Gastroesophageal sphincter (tissue), 3 donors: ENCODE measurements at regions not wholly inside any gene's neighbourhood (a gene's known extent, or its start where the extent isn't known, plus 50 kb on each side); places are given as distances from the start of the nearest gene placed in this dataset.

Experiments
- CTCF ChIP-seq, 4 experiments: fragments of 200-600 bp in 2 of 4; fragments of 450-650 bp in 2 of 4; sonication (generic) in 1 of 4; IDR thresholded peaks; one replicate each; pipeline ENCODE4 v1.5.1; 2017 to 2019; ENCODE audit warnings: antibody characterized with exemption in 4 of 4, mild to moderate bottlenecking in 2 of 4, moderate library complexity in 2 of 4
- EP300 ChIP-seq: sonication (generic); formaldehyde crosslinking; IDR thresholded peaks from one replicate; pipeline ENCODE4 v1.6.1; 2017; ENCODE audit warnings: antibody characterized with exemption, mild to moderate bottlenecking
- POLR2A ChIP-seq, 2 donors: fragments of 450-650 bp; IDR thresholded peaks; one replicate each; pipeline ENCODE4 v1.6.1; 2017; ENCODE audit warnings: antibody characterized with exemption in 2 of 2, mild to moderate bottlenecking in 2 of 2, moderate library complexity in 1 of 2
- POLR2AphosphoS5 ChIP-seq: sonication (generic); formaldehyde crosslinking; IDR thresholded peaks from one replicate; pipeline ENCODE4 v1.6.1; 2017; ENCODE audit warnings: antibody characterized with exemption

GRCh38 chr2:4868466-4868865 is 823.7 kb upstream of the SOX11 start:
- TF ChIP-seq CTCF (IDR thresholded peaks at IDR 0.05) = no peak
- TF ChIP-seq POLR2AphosphoS5 = no peak
- TF ChIP-seq EP300 = no peak
- no peak for TF ChIP-seq POLR2A (IDR thresholded peaks at IDR 0.05)
